ENCODE measurements at regions not wholly inside any gene's neighbourhood (a gene's known extent, or its start where the extent isn't known, plus 50 kb on each side); places are given as distances from the start of the nearest gene placed in this dataset.

DNA sequence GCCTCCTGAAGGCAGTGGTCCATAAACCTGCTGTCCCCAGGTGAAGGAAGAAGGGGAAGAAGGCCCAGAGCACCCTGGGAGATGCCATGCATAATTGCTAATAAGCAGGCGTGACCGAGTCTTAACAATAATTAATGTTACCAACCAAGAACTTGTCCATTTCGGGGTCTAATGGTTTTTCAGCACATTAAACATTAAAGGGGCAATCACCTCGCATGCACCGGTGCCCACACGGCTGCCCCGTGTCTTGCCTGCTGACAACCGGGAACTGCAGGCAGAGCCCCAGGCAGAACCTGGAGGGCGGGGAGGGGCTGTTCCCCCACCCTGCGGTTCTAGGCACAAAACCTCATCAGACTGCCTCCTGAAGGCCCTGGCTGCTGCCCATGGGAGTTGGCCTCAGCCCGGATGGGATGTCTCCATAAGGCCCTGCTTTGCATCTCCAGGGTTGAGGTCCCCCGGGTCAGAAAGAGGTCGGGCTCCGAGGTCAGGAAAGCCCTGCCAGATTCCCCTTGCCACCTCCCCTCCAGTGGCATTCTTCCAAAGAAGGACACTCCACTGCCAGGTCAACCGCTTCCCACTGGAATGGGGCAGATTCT, 169.0 kb downstream of the BUD13 start:
- H3K27me3 Mint-ChIP-seq (ENCODE audit: insufficient read depth, unreplicated experiment), result peaks cover 8% of the 10 kb centered on the region

DNA sequence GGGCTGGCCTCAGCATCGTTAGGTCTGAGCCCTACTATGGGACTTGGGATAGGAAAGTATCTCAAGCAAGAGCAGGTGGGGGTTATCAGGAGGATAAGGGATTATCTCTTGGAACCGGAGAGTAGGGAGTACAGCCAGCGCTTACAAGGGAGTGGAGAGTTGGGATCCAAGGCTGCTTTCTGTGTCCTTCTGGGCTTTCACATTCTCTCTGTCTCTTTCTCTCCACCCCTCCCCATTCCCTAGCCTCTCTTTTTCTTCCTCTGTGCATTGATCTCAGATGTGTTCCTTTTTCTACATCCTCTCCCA, 170.2 kb downstream of the BUD13 start:
- BruUV-seq (replicated peaks), result no TSS peak
- H3K9me3 Mint-ChIP-seq (ENCODE audit: unreplicated experiment), result no peaks in the 10 kb centered on the region
- intact Hi-C loops (cut with micrococcal nuclease; ENCODE audit: unreplicated experiment), result no loop called here
- H3K4me1 ChIP-seq, result peaks cover 8% of the 10 kb centered on the region; the same call in 1 of the 2 replicates
- no peak overlapping the region for H3K4me3 Mint-ChIP-seq (ENCODE audit: unreplicated experiment)
- H3K4me3 ChIP-seq (ENCODE audit: low read depth, low read length), result no peak overlapping the region
- ChIA-PET POLR2A (no interaction called here), CTCF (no interaction called here)
- no peaks in the 10 kb centered on the region for H3K36me3 Mint-ChIP-seq (ENCODE audit: insufficient read depth, unreplicated experiment)
- H3K27ac Mint-ChIP-seq (ENCODE audit: unreplicated experiment), result no peak overlapping the region
- H3K36me3 ChIP-seq (ENCODE audit: control insufficient read depth, insufficient read depth, low read length), result no peaks in the 10 kb centered on the region
- peak in 1 of 2 experiments; percentile 15 for DNase-seq
- H3K4me1 Mint-ChIP-seq (ENCODE audit: low read depth, unreplicated experiment), result no peaks in the 10 kb centered on the region
- TF ChIP-seq, protein P1, sequence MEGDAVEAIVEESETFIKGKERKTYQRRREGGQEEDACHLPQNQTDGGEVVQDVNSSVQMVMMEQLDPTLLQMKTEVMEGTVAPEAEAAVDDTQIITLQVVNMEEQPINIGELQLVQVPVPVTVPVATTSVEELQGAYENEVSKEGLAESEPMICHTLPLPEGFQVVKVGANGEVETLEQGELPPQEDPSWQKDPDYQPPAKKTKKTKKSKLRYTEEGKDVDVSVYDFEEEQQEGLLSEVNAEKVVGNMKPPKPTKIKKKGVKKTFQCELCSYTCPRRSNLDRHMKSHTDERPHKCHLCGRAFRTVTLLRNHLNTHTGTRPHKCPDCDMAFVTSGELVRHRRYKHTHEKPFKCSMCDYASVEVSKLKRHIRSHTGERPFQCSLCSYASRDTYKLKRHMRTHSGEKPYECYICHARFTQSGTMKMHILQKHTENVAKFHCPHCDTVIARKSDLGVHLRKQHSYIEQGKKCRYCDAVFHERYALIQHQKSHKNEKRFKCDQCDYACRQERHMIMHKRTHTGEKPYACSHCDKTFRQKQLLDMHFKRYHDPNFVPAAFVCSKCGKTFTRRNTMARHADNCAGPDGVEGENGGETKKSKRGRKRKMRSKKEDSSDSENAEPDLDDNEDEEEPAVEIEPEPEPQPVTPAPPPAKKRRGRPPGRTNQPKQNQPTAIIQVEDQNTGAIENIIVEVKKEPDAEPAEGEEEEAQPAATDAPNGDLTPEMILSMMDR (IDR thresholded peaks at IDR 0.05; ENCODE audit: insufficient read depth in 1 of 2, low read depth in 1 of 2, low read length in 1 of 2, severe bottlenecking in 1 of 2, unreplicated experiment in 1 of 2), result no peak
- peaks cover 11% of the 10 kb centered on the region for H3K27me3 Mint-ChIP-seq (ENCODE audit: insufficient read depth, unreplicated experiment)
- 0 out of 2 replicates have a peak, but pooled peaks cover 1% of the 10 kb centered on the region for H3K27me3 ChIP-seq (replicated peaks; ENCODE audit: control insufficient read depth, insufficient read depth, low read length)
- no peaks in the 10 kb centered on the region for H3K9me3 ChIP-seq

More for the DNA sequence above, 169.0 kb downstream of the BUD13 start:
- Histone ChIP-seq H3K27me3 (replicated peaks; ENCODE audit: control insufficient read depth, insufficient read depth, low read length) (0 out of 2 replicates have a peak, but pooled peaks cover 1% of the 10 kb centered on the region), H3K9me3 (no peaks in the 10 kb centered on the region), H3K36me3 (ENCODE audit: control insufficient read depth, insufficient read depth, low read length) (no peaks in the 10 kb centered on the region), H3K4me3 (ENCODE audit: low read depth, low read length) (no peak overlapping the region), H3K4me1 (peaks cover 8% of the 10 kb centered on the region; the same call in 1 of the 2 replicates)
- no TSS peak for BruUV-seq (replicated peaks)
- intact Hi-C loops (cut with micrococcal nuclease; ENCODE audit: unreplicated experiment), result no loop called here
- CTCF ChIA-PET, result interaction anchor here (0.6 kb wide), 1 partner anchor 546 kb away, joined by 3 read pairs; no protein-coding TSS in a partner anchor
- peak in 1 of 2 experiments; percentile 27 for DNase-seq
- Mint-ChIP-seq H3K9me3 (ENCODE audit: unreplicated experiment) (no peaks in the 10 kb centered on the region), H3K4me3 (ENCODE audit: unreplicated experiment) (no peak overlapping the region), H3K36me3 (ENCODE audit: insufficient read depth, unreplicated experiment) (no peaks in the 10 kb centered on the region), H3K27ac (ENCODE audit: unreplicated experiment) (no peak overlapping the region), H3K4me1 (ENCODE audit: low read depth, unreplicated experiment) (no peaks in the 10 kb centered on the region)
- POLR2A ChIA-PET, result no interaction called here
- TF ChIP-seq, protein P1 (IDR thresholded peaks at IDR 0.05; ENCODE audit: insufficient read depth in 1 of 2, low read depth in 1 of 2, low read length in 1 of 2, severe bottlenecking in 1 of 2, unreplicated experiment in 1 of 2), result no peak

DNA sequence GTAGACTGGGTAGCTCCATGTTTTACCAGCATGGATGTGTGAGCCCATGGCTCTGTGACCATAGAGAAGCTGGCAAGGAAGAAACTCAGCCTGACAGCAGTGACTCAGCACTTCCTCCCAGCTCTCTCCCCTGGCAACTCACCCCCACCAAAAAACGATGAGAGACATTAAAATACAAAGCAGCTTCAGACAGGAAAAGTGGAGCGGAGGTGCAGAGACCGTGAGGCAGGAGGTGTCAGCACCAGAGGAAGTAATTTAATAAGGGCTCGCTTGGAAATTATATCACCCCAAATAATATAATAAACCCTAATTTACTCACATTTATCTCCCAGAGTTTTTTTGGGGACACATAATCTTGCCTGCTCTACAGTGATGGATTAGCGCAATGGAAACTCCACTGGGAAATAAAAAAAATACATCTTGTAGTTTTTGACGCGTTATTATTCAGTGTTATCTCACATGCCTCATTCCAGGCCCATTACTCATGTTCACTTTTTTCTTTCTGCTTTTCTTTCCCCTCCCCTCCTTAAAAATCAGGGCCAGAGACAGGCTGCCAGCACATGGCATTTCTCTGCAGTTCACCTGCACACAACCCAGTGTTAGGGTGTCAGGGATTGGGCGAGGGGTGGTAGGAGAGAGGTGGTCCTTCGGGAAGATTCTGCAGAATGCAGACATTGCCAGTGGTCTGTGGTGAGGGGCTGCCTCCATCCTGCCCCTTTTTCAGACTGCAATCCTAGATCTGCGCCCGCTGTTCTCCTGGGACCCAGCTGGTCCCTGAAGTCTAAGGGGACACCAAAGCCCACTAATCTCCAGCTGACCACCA, 170.8 kb downstream of the BUD13 start:
- no TSS peak for BruUV-seq (replicated peaks)
- TF ChIP-seq, protein P1 (IDR thresholded peaks at IDR 0.05; ENCODE audit: insufficient read depth in 1 of 2, low read depth in 1 of 2, low read length in 1 of 2, severe bottlenecking in 1 of 2, unreplicated experiment in 1 of 2), result no peak
- DNase-seq, result peak in 1 of 2 experiments; percentile 20
- H3K4me3 Mint-ChIP-seq (ENCODE audit: unreplicated experiment), result no peak overlapping the region
- Histone ChIP-seq H3K4me3 (ENCODE audit: low read depth, low read length) (no peak overlapping the region), H3K36me3 (ENCODE audit: control insufficient read depth, insufficient read depth, low read length) (no peaks in the 10 kb centered on the region), H3K9me3 (no peaks in the 10 kb centered on the region), H3K4me1 (peaks cover 8% of the 10 kb centered on the region; the same call in 1 of the 2 replicates), H3K27me3 (replicated peaks; ENCODE audit: control insufficient read depth, insufficient read depth, low read length) (0 out of 2 replicates have a peak, but pooled peaks cover 1% of the 10 kb centered on the region)
- H3K9me3 Mint-ChIP-seq (ENCODE audit: unreplicated experiment), result no peaks in the 10 kb centered on the region
- no peaks in the 10 kb centered on the region for H3K4me1 Mint-ChIP-seq (ENCODE audit: low read depth, unreplicated experiment)
- CTCF ChIA-PET, result no interaction called here
- H3K36me3 Mint-ChIP-seq (ENCODE audit: insufficient read depth, unreplicated experiment), result no peaks in the 10 kb centered on the region
- intact Hi-C loops (cut with micrococcal nuclease; ENCODE audit: unreplicated experiment), result no loop called here
- POLR2A ChIA-PET, result no interaction called here
- H3K27ac Mint-ChIP-seq (ENCODE audit: unreplicated experiment), result no peak overlapping the region
- peaks cover 13% of the 10 kb centered on the region for H3K27me3 Mint-ChIP-seq (ENCODE audit: insufficient read depth, unreplicated experiment)

Measured in Caco-2 (cell line).